ENCODE measurements at regions not wholly inside any gene's neighbourhood (a gene's known extent, or its start where the extent isn't known, plus 50 kb on each side); places are given as distances from the start of the nearest gene placed in this dataset.
"Not testable (repeated sequence)": the region's sequence is repeated elsewhere in the genome, so short reads cannot be mapped to it uniquely, and the experiment has no call there.

GRCh38 chr1:177665935-177666334 is 303.9 kb downstream of the SEC16B start:
- TF ChIP-seq CTCF (IDR thresholded peaks at IDR 0.05; ENCODE audit: insufficient read depth, low read length, missing control alignments): no peak
- no peak overlapping the region for H3K4me3 ChIP-seq (ENCODE audit: low read depth, low read length)
- ChIA-PET POLR2A (no interaction called here), CTCF (no interaction called here)
- no peak for DNase-seq (ENCODE audit: low read depth, low spot score)

- H3K4me3 ChIP-seq (ENCODE audit: low read depth, low read length); DNase-seq (ENCODE audit: low read depth, low spot score); CTCF ChIA-PET; POLR2A ChIA-PET: not testable (repeated sequence)
Measured at GRCh38 chr1:177664742-177665141, 305.1 kb downstream of the SEC16B start.

DNA sequence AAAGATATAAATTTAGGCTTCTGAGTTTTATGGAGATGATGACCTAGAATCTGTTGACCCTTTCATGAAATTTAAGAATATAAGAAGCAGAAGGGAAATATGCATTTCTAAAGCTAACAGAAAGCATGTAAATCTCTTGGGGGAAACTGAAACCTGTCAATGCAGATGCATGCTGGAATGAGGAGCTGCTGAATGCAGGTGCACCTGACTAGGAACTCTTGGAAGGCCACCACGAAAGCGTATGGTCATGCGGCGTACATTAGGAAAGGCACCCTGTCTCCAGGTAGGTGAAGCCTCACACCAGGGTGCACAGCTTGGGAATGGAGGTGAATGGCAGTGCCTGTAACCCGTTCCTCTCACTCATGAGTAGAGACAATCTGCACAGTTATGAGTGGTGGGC is 309.7 kb downstream of the SEC16B start:
- CTCF ChIA-PET: no interaction called here
- H3K4me3 ChIP-seq (ENCODE audit: low read depth, low read length): no peak overlapping the region
- DNase-seq (ENCODE audit: low read depth, low spot score): no peak
- POLR2A ChIA-PET: no interaction called here
- no peak for TF ChIP-seq CTCF (IDR thresholded peaks at IDR 0.05; ENCODE audit: insufficient read depth, low read length, missing control alignments)

DNA sequence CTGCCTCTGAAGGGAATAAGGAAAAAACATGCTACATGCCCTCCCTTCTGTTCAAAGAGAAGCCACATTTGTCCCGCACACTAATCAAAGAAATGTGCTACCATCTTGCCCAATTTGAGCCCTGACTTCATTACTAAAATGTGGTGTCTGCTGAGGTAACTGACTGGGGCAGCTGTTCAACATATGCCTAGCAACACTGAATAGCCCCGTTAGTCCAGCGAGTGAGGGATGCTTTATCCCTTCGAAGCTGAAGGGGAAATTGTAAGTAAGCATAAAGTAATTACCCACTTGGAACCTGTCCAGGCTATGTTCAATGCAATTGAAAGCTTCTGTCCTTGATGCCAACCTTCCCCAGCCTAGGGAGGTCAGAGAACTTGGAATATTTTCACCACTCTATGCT is 310.6 kb downstream of the SEC16B start:
- H3K4me3 ChIP-seq (ENCODE audit: low read depth, low read length): no peak overlapping the region
- no peak for DNase-seq (ENCODE audit: low read depth, low spot score)
- no peak for TF ChIP-seq CTCF (IDR thresholded peaks at IDR 0.05; ENCODE audit: insufficient read depth, low read length, missing control alignments)
- ChIA-PET POLR2A (no interaction called here), CTCF (no interaction called here)

GRCh38 chr1:177656598-177656997 is 313.3 kb downstream of the SEC16B start:
- CTCF ChIA-PET: no interaction called here
- POLR2A ChIA-PET: no interaction called here
- TF ChIP-seq CTCF (IDR thresholded peaks at IDR 0.05; ENCODE audit: insufficient read depth, low read length, missing control alignments): no peak
- no peak for DNase-seq (ENCODE audit: low read depth, low spot score)
- H3K4me3 ChIP-seq (ENCODE audit: low read depth, low read length): no peak overlapping the region

DNA sequence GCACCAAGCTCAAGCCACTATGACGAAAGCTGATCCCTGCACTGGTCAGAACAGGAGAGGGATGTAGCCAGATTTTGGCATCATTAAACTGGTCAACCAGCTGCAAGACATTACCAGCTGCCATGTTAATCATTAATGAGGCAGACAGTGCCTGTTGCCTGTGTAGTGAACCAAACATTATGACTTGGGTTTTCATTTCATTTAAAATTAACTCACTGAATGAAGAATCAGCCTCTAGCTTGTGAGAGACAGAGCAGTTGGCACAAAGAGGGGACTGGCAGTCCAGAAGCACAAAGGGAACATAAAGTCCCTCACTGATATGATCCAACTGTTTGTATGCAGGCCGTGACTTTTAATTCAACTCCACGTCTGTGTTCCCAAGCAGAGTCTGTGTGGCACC is 318.9 kb downstream of the SEC16B start:
- DNase-seq (ENCODE audit: low read depth, low spot score): no peak
- ChIA-PET POLR2A (no interaction called here), CTCF (no interaction called here)
- TF ChIP-seq CTCF (IDR thresholded peaks at IDR 0.05; ENCODE audit: insufficient read depth, low read length, missing control alignments): no peak
- H3K4me3 ChIP-seq (ENCODE audit: low read depth, low read length): no peak overlapping the region

DNA sequence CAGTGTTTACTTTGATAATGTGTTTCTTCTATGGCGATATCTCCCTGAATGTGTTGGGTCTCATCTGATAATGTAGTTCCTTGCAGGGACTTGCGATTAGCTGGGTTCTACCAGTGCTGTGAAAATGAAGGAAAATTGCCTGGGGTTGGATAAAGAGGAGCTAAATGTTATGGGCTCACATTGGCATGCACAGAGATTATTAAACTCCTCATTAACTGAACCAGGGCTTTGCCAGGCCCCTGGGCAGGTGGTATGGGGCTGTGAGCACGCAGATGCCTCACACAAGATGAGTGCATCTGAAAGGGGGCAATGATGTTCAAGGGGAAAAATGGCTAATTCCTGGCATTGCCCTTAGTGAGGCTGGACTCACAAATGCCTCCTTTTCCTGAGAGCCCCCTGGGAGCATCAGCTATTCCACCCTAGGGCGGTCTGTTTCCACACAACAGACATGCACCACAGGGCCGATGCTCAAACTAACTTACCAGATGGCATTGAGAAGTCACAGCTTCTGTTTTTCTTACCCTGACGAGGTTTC is 321.1 kb downstream of the SEC16B start:
- CTCF ChIA-PET: no interaction called here
- TF ChIP-seq CTCF (IDR thresholded peaks at IDR 0.05; ENCODE audit: insufficient read depth, low read length, missing control alignments): no peak
- DNase-seq (ENCODE audit: low read depth, low spot score): no peak
- H3K4me3 ChIP-seq (ENCODE audit: low read depth, low read length): no peak overlapping the region
- POLR2A ChIA-PET: no interaction called here
